ENCODE measurements at regions not wholly inside any gene's neighbourhood (a gene's known extent, or its start where the extent isn't known, plus 50 kb on each side); places are given as distances from the start of the nearest gene placed in this dataset.

DNA sequence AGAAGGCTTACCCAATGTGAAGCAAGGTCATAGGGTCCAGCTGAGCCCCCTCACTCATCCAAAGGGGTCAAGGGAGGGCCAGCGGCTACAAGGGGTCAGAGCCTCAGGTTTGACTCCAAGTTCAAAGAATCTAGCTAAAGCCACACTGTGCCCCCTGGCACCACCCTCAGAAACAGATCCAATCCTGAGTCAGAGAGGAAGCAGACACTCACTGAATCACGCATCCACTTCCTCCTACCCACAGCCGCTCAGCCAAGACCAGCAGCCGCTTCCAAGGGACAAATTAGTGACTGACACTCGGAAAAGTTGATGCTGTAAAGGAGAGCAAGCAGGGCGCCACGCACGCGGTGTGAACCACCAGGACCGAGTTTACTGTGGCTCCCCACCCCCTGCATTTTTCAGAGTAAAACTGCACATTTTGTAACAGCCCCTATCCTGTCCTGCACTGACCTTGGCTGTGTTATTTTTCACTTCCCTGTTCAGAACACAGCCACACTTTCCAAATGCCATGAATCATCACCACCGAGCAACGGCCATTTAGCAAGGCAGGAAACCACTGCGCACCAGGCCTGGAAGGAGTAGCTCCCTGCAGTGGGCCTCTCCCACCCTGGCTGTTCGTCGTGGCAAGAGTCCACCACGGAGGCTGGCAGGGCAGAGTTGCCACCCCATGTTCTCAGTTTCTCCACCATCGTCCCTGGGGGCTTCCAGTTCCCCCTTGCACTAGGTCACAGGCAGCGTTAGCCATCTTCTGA is 147.8 kb downstream of the TOMM20 start:
- TF ChIP-seq SIN3A (IDR thresholded peaks at IDR 0.05; ENCODE audit: borderline replicate concordance, insufficient read depth, low read depth, low read length) (no peak), POLR2AphosphoS5 (IDR thresholded peaks at IDR 0.05; ENCODE audit: low read depth, low read length) (0 out of 2 replicates have a peak, but pooled peaks have one; percentile 25)
- TF ChIP-seq, protein P1, sequence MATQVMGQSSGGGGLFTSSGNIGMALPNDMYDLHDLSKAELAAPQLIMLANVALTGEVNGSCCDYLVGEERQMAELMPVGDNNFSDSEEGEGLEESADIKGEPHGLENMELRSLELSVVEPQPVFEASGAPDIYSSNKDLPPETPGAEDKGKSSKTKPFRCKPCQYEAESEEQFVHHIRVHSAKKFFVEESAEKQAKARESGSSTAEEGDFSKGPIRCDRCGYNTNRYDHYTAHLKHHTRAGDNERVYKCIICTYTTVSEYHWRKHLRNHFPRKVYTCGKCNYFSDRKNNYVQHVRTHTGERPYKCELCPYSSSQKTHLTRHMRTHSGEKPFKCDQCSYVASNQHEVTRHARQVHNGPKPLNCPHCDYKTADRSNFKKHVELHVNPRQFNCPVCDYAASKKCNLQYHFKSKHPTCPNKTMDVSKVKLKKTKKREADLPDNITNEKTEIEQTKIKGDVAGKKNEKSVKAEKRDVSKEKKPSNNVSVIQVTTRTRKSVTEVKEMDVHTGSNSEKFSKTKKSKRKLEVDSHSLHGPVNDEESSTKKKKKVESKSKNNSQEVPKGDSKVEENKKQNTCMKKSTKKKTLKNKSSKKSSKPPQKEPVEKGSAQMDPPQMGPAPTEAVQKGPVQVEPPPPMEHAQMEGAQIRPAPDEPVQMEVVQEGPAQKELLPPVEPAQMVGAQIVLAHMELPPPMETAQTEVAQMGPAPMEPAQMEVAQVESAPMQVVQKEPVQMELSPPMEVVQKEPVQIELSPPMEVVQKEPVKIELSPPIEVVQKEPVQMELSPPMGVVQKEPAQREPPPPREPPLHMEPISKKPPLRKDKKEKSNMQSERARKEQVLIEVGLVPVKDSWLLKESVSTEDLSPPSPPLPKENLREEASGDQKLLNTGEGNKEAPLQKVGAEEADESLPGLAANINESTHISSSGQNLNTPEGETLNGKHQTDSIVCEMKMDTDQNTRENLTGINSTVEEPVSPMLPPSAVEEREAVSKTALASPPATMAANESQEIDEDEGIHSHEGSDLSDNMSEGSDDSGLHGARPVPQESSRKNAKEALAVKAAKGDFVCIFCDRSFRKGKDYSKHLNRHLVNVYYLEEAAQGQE (IDR thresholded peaks at IDR 0.05; ENCODE audit: insufficient read depth in 1 of 2, low read depth in 2 of 2, low read length in 1 of 2) = no peak
- H3K4me3 ChIP-seq (ENCODE audit: low read depth in 2 of 2, low read length in 2 of 2) = no peak overlapping the region
- in situ Hi-C loops (cut with HindIII; ENCODE audit: low pct_unique_long_range_greater_than_20kb, low sequenced_read_pairs) = loop anchor here (25.0 kb wide), 1 partner anchor 244 kb away; no protein-coding TSS in a partner anchor

DNA sequence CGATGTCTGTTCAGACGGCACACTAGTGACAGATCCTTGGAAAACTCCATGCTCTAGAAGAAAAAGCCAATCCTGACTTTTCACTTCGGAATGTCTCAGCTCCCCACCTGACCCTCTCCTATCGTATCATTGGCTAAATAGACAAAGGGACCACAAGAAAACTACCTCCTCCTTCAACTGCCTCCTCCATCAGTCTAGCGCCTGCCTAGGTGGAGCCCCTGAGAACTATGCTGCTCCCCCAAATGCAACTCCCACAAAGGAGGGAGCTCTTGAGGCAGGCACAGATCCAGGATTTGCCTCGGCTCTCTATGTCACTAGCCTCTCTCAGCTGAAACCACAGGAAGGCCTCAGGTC is 148.4 kb downstream of the TOMM20 start:
- Histone ChIP-seq H3K9me3 (ENCODE audit: control insufficient read depth, insufficient read depth, low read depth, low read length) (no peaks in the 10 kb centered on the region; the same call in 1 of the 2 replicates), H3K4me1 (ENCODE audit: control insufficient read depth, insufficient read depth, low read length) (peaks cover 88% of the 10 kb centered on the region), H3K36me3 (ENCODE audit: control insufficient read depth, insufficient read depth, low read length) (no peaks in the 10 kb centered on the region), H3K27ac (ENCODE audit: low read length) (peak overlapping the region; percentile 100), H3K27me3 (ENCODE audit: control insufficient read depth, insufficient read depth, low read length) (no peaks in the 10 kb centered on the region), H3K4me3 (ENCODE audit: low read depth in 2 of 2, low read length in 2 of 2) (no peak overlapping the region)
- intact Hi-C loops (cut with micrococcal nuclease; ENCODE audit: unreplicated experiment) = no loop called here
- ATAC-seq (peak; percentile 21), DNase-seq (ENCODE audit: low read depth, low spot score) (no peak)
- in situ Hi-C loops (cut with HindIII; ENCODE audit: low pct_unique_long_range_greater_than_20kb, low sequenced_read_pairs) = loop anchor here (25.0 kb wide), 1 partner anchor 243 kb away; no protein-coding TSS in a partner anchor
- no peak for TF ChIP-seq SIN3A (IDR thresholded peaks at IDR 0.05; ENCODE audit: borderline replicate concordance, insufficient read depth, low read depth, low read length)
- no peak for TF ChIP-seq TCF7L2 (IDR thresholded peaks at IDR 0.05; ENCODE audit: low read depth, low read length)
- TF ChIP-seq POLR2AphosphoS5 (IDR thresholded peaks at IDR 0.05; ENCODE audit: low read depth, low read length) = no peak
- TF ChIP-seq, protein P2, sequence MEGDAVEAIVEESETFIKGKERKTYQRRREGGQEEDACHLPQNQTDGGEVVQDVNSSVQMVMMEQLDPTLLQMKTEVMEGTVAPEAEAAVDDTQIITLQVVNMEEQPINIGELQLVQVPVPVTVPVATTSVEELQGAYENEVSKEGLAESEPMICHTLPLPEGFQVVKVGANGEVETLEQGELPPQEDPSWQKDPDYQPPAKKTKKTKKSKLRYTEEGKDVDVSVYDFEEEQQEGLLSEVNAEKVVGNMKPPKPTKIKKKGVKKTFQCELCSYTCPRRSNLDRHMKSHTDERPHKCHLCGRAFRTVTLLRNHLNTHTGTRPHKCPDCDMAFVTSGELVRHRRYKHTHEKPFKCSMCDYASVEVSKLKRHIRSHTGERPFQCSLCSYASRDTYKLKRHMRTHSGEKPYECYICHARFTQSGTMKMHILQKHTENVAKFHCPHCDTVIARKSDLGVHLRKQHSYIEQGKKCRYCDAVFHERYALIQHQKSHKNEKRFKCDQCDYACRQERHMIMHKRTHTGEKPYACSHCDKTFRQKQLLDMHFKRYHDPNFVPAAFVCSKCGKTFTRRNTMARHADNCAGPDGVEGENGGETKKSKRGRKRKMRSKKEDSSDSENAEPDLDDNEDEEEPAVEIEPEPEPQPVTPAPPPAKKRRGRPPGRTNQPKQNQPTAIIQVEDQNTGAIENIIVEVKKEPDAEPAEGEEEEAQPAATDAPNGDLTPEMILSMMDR (IDR thresholded peaks at IDR 0.05) = no peak
- TF ChIP-seq, protein P1 (IDR thresholded peaks at IDR 0.05; ENCODE audit: insufficient read depth in 1 of 2, low read depth in 2 of 2, low read length in 1 of 2) = no peak
- ChIA-PET POLR2A (interaction anchor here (0.6 to 1.0 kb wide), 2 partner anchors 64 to 369 kb away, joined by 3 to 12 read pairs; no protein-coding TSS in a partner anchor), CTCF (interaction anchor here (1.3 kb wide), 1 partner anchor 88 kb away, joined by 3 read pairs; no protein-coding TSS in a partner anchor)
- no TSS peak for BruUV-seq (replicated peaks)

More for the DNA sequence above, 147.8 kb downstream of the TOMM20 start:
- H3K9me3 ChIP-seq (ENCODE audit: control insufficient read depth, insufficient read depth, low read depth, low read length) = no peaks in the 10 kb centered on the region; the same call in 1 of the 2 replicates
- H3K27ac ChIP-seq (ENCODE audit: low read length) = peak overlapping the region; percentile 100
- no peaks in the 10 kb centered on the region for H3K36me3 ChIP-seq (ENCODE audit: control insufficient read depth, insufficient read depth, low read length)
- intact Hi-C loops (cut with micrococcal nuclease; ENCODE audit: unreplicated experiment) = no loop called here
- DNase-seq (ENCODE audit: low read depth, low spot score) (no peak), ATAC-seq (peak; percentile 75)
- CTCF ChIA-PET = interaction anchor here (1.3 kb wide), 1 partner anchor 87 kb away, joined by 3 read pairs; no protein-coding TSS in a partner anchor
- POLR2A ChIA-PET = interaction anchor here (0.6 kb wide), 1 partner anchor 63 kb away, joined by 12 read pairs; no protein-coding TSS in a partner anchor
- BruUV-seq (replicated peaks) = no TSS peak
- H3K4me1 ChIP-seq (ENCODE audit: control insufficient read depth, insufficient read depth, low read length) = peaks cover 85% of the 10 kb centered on the region
- H3K27me3 ChIP-seq (ENCODE audit: control insufficient read depth, insufficient read depth, low read length) = no peaks in the 10 kb centered on the region

Measured in Panc1 (cell line).